ENCODE measurements at regions not wholly inside any gene's neighbourhood (a gene's known extent, or its start where the extent isn't known, plus 50 kb on each side); places are given as distances from the start of the nearest gene placed in this dataset.

DNA sequence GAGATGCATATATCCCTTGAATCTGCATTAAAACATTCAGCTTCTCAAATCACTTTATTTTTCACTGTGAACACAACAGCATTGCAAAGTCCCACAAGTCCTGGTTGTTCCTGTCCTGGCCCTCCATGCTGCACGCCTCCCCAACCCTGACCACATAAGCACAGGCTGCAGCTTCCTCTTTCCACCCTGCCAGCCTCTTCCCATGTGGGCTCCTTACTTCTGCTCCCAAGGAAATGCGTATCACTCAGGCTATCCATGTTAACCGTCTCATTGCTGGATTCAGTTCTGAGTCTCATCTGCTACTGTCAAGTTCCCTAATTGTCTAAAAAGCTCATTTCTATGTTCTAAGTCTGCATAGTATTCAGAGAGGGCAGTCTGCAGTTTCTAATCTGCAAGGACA, 89.7 kb upstream of the ZPBP start:
- H3K14ac ChIP-seq (replicated peaks; ENCODE audit: low read depth, low read length): no peak overlapping the region
- WGBS, 2 experiments (ENCODE audit: extremely low coverage in 2 of 2, insufficient read length in 1 of 2): 13% methylated on average over 1 of the region's 3 CpGs; no CpG with 5 or more reads in 1 of the 2 experiments

More for the DNA sequence above, 89.7 kb upstream of the ZPBP start:
- TF ChIP-seq MXI1 (IDR thresholded peaks at IDR 0.05; ENCODE audit: borderline replicate concordance, low read depth, low read length) (no peak), USF2 (IDR thresholded peaks at IDR 0.05; ENCODE audit: low read depth, low read length) (no peak), NFE2L2 (IDR thresholded peaks at IDR 0.05; ENCODE audit: low read depth, low read length) (no peak), CTCF (conservative IDR thresholded peaks at IDR 0.05; ENCODE audit: low read depth, low read length) (no peak), BHLHE40 (IDR thresholded peaks at IDR 0.05; ENCODE audit: low read depth, low read length) (no peak), POLR2A (IDR thresholded peaks at IDR 0.05; ENCODE audit: low read depth, low read length) (no peak), RCOR1 (IDR thresholded peaks at IDR 0.05; ENCODE audit: insufficient replicate concordance, low read length) (no peak), CHD1 (IDR thresholded peaks at IDR 0.05; ENCODE audit: low read depth, low read length) (no peak), CEBPB (IDR thresholded peaks at IDR 0.05; ENCODE audit: low read depth, low read length) (no peak), SMC3 (IDR thresholded peaks at IDR 0.05; ENCODE audit: low read depth, low read length) (no peak), RAD21 (IDR thresholded peaks at IDR 0.05; ENCODE audit: low read length) (no peak), RFX5 (IDR thresholded peaks at IDR 0.05; ENCODE audit: low read depth, low read length) (no peak), FOS (IDR thresholded peaks at IDR 0.05; ENCODE audit: low read depth, low read length) (no peak), MAFK (IDR thresholded peaks at IDR 0.05; ENCODE audit: low read depth, low read length) (no peak), MAZ (IDR thresholded peaks at IDR 0.05; ENCODE audit: borderline replicate concordance, low read depth, low read length) (no peak)
- TF ChIP-seq, protein P1, sequence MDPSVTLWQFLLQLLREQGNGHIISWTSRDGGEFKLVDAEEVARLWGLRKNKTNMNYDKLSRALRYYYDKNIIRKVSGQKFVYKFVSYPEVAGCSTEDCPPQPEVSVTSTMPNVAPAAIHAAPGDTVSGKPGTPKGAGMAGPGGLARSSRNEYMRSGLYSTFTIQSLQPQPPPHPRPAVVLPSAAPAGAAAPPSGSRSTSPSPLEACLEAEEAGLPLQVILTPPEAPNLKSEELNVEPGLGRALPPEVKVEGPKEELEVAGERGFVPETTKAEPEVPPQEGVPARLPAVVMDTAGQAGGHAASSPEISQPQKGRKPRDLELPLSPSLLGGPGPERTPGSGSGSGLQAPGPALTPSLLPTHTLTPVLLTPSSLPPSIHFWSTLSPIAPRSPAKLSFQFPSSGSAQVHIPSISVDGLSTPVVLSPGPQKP (IDR thresholded peaks at IDR 0.05; ENCODE audit: borderline replicate concordance, low read depth, low read length): no peak
- no peak overlapping the region for H4K91ac ChIP-seq (ENCODE audit: insufficient read depth, low read depth, low read length)
- no peak overlapping the region for H2BK5ac ChIP-seq (ENCODE audit: low read depth, low read length, poor library complexity, severe bottlenecking)
- no TSS peak for BruUV-seq (replicated peaks)
- dilution Hi-C loops (cut with HindIII; ENCODE audit: low sequenced_read_pairs, unreplicated experiment): no loop called here
- no peaks in the 10 kb centered on the region for H3K9me1 ChIP-seq (ENCODE audit: insufficient read depth, low read length)
- no peak overlapping the region for H3K56ac ChIP-seq (ENCODE audit: extremely low read depth, insufficient read depth, low read length)
- H2AFZ ChIP-seq (replicated peaks; ENCODE audit: low read length, poor library complexity): no peak overlapping the region
- no peaks in the 10 kb centered on the region for H3K36me3 ChIP-seq (ENCODE audit: control insufficient read depth, insufficient read depth, low read length)
- H3K4ac ChIP-seq (ENCODE audit: low read depth, low read length): no peak overlapping the region
- H3K79me1 ChIP-seq (ENCODE audit: low read depth in 1 of 2, low read length in 2 of 2): no peaks in the 10 kb centered on the region
- H4K5ac ChIP-seq (ENCODE audit: low read depth, low read length): no peak overlapping the region
- CTCF ChIA-PET: no interaction called here
- H3K4me2 ChIP-seq (ENCODE audit: low read depth, low read length): no peak overlapping the region
- H2BK120ac ChIP-seq (ENCODE audit: low read depth, low read length): no peak overlapping the region
- no peak overlapping the region for H3K23ac ChIP-seq (ENCODE audit: low read depth, low read length)
- intact Hi-C loops (cut with micrococcal nuclease): no loop called here
- no peak overlapping the region for H4K8ac ChIP-seq (ENCODE audit: low read depth in 2 of 2, low read length in 2 of 2)
- no peak overlapping the region for H2BK15ac ChIP-seq (ENCODE audit: low read depth, low read length)
- H2AK9ac ChIP-seq (replicated peaks; ENCODE audit: low read depth, low read length, poor library complexity): no peak overlapping the region
- peaks cover 3% of the 10 kb centered on the region for H3K9me3 ChIP-seq (ENCODE audit: control insufficient read depth, insufficient read depth, low read length)
- H3K4me1 ChIP-seq (ENCODE audit: control insufficient read depth, insufficient read depth, low read length): no peaks in the 10 kb centered on the region
- no peak overlapping the region for H3K9ac ChIP-seq (ENCODE audit: low read depth, low read length)
- DNase-seq (no peak), ATAC-seq (ENCODE audit: low read depth) (no peak)
- H3K27me3 ChIP-seq (ENCODE audit: control insufficient read depth, insufficient read depth, low read length): no peaks in the 10 kb centered on the region
- in situ Hi-C loops (cut with MboI; ENCODE audit: low sequenced_read_pairs): no loop called here
- H3K4me3 ChIP-seq (ENCODE audit: insufficient read depth, low read depth, low read length): no peak overlapping the region
- no peak overlapping the region for H2AK5ac ChIP-seq (ENCODE audit: low read depth, low read length)
- no peak overlapping the region for H3K27ac ChIP-seq (ENCODE audit: insufficient read depth, low read length)
- no peaks in the 10 kb centered on the region for H4K20me1 ChIP-seq (ENCODE audit: insufficient read depth, low read length)
- no peak overlapping the region for H2BK20ac ChIP-seq (ENCODE audit: low read depth, low read length)
- POLR2A ChIA-PET (ENCODE audit: unreplicated experiment): no interaction called here
- H3K18ac ChIP-seq (ENCODE audit: low read depth, low read length): no peak overlapping the region
